Hepatocyte (in vitro differentiated cells): ENCODE measurements at regions not wholly inside any gene's neighbourhood (a gene's known extent, or its start where the extent isn't known, plus 50 kb on each side); places are given as distances from the start of the nearest gene placed in this dataset.
A peak's percentile ranks its signal among the peaks of the same experiment; 100 is the strongest.

Experiments used
- DNase-seq: peaks from one replicate; pipeline ENCODE4 v3.0.0-alpha.2; 2016; ENCODE audit warnings: low spot score
- H2AFZ ChIP-seq: fragments of 200-600 bp; sonication (generic); 2 replicates; pipeline ENCODE4 v1.6.0; 2016; ENCODE audit warnings: antibody characterized with exemption, mild to moderate bottlenecking
- H3K27ac ChIP-seq: fragments of 200-600 bp; sonication (generic); 2 replicates; pipeline ENCODE4 v1.5.1; 2016; ENCODE audit warnings: mild to moderate bottlenecking
- H3K27me3 ChIP-seq: fragments of 200-600 bp; sonication (generic); 2 replicates; pipeline ENCODE4 v1.6.1; 2016
- H3K36me3 ChIP-seq: fragments of 200-600 bp; sonication (generic); replicated peaks from 2 replicates; pipeline ENCODE4 v1.5.1; 2016; ENCODE audit warnings: low read depth; ENCODE audit not compliant: insufficient read depth
- H3K4me1 ChIP-seq: fragments of 200-600 bp; sonication (generic); 2 replicates; pipeline ENCODE4 v1.5.1; 2016; ENCODE audit warnings: mild to moderate bottlenecking, moderate library complexity; ENCODE audit not compliant: insufficient read depth
- H3K4me2 ChIP-seq: fragments of 200-600 bp; sonication (generic); 2 replicates; pipeline ENCODE4 v1.6.0; 2016
- H3K4me3 ChIP-seq: fragments of 200-600 bp; sonication (generic); 2 replicates; pipeline ENCODE4 v1.5.1; 2016; ENCODE audit warnings: mild to moderate bottlenecking
- H3K79me2 ChIP-seq: fragments of 200-600 bp; sonication (generic); 2 replicates; pipeline ENCODE4 v1.6.0; 2017; ENCODE audit warnings: mild to moderate bottlenecking
- H3K9me2 ChIP-seq: fragments of 200-600 bp; sonication (generic); replicated peaks from 2 replicates; pipeline ENCODE4 v1.6.0; 2017; ENCODE audit warnings: mild to moderate bottlenecking; ENCODE audit not compliant: insufficient read depth
- H3K9me3 ChIP-seq: fragments of 200-600 bp; sonication (generic); 2 replicates; pipeline ENCODE4 v1.5.1; 2016; ENCODE audit warnings: low read depth, mild to moderate bottlenecking
- H4K20me1 ChIP-seq: fragments of 200-600 bp; sonication (generic); 2 replicates; pipeline ENCODE4 v1.6.0; 2016; ENCODE audit warnings: mild to moderate bottlenecking; ENCODE audit not compliant: insufficient read depth, poor library complexity, severe bottlenecking
- CTCF ChIP-seq: fragments of 200-600 bp; sonication (generic); IDR thresholded peaks from 2 replicates; pipeline ENCODE4 v1.5.1; 2016; ENCODE audit warnings: antibody characterized with exemption, mild to moderate bottlenecking; ENCODE audit not compliant: poor library complexity
- EZH2 ChIP-seq: fragments of 200-600 bp; sonication (generic); IDR thresholded peaks from 2 replicates; pipeline ENCODE4 v1.6.1; 2016; ENCODE audit warnings: antibody characterized with exemption, mild to moderate bottlenecking, borderline replicate concordance
- EZH2phosphoT487 ChIP-seq: fragments of 200-600 bp; sonication (generic); IDR thresholded peaks from one replicate; pipeline ENCODE4 v1.6.1; 2018; ENCODE audit warnings: antibody characterized with exemption, mild to moderate bottlenecking, low read depth, moderate library complexity; ENCODE audit not compliant: unreplicated experiment, severe bottlenecking
- whole genome bisulfite sequencing: methylation state at CpG from one replicate; pipeline ENCODE4 v1.1.6; 2016; ENCODE audit warnings: low lambda C conversion rate; ENCODE audit errors: missing lambda C conversion rate; 5-methylcytosine and 5-hydroxymethylcytosine counted together

GRCh38 chr6:40753048-40753447 lies 165.9 kb upstream of the LRFN2 start:
- TF ChIP-seq CTCF, result no peak
- no peak for TF ChIP-seq EZH2
- no peak for TF ChIP-seq EZH2phosphoT487
- H3K27ac ChIP-seq, result no peak overlapping the region
- no peaks in the 10 kb centered on the region for H4K20me1 ChIP-seq
- H3K79me2 ChIP-seq, result no peaks in the 10 kb centered on the region
- no peak for DNase-seq
- no peaks in the 10 kb centered on the region for H3K9me3 ChIP-seq
- H3K4me2 ChIP-seq, result no peak overlapping the region
- no peak overlapping the region for H2AFZ ChIP-seq
- H3K36me3 ChIP-seq, result no peaks in the 10 kb centered on the region
- no peak overlapping the region for H3K4me3 ChIP-seq
- no peaks in the 10 kb centered on the region for H3K9me2 ChIP-seq
- WGBS, result 91% methylated on average over 3 of the region's 3 CpGs
- peaks cover 5% of the 10 kb centered on the region for H3K4me1 ChIP-seq
- peaks cover 6% of the 10 kb centered on the region for H3K27me3 ChIP-seq

DNA sequence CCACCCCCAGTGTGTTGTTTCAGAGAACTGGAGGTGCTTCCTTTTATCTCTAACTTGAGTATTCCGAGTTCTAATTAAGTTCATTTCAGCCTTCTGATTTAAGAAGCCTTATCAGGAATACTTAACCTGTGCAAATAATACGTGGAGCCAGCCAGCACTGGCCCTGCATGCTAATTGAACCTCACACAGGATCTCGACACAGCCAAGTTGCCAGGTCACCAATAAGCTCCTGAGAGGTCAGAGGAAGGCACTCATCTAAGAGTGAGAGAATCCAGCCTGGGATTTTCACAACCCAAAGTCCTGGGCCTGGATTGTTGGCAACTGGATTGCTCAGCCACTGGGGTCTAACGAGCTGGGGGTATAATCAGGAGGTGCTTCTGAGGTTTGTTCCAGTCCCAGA lies 157.7 kb upstream of the LRFN2 start:
- Histone ChIP-seq H3K4me3 (no peak overlapping the region), H3K9me2 (no peaks in the 10 kb centered on the region), H3K36me3 (no peaks in the 10 kb centered on the region), H3K79me2 (no peaks in the 10 kb centered on the region), H3K4me1 (peaks cover 14% of the 10 kb centered on the region), H3K27me3 (no peaks in the 10 kb centered on the region), H3K4me2 (no peak overlapping the region), H2AFZ (no peak overlapping the region), H3K9me3 (no peaks in the 10 kb centered on the region), H4K20me1 (no peaks in the 10 kb centered on the region), H3K27ac (peak overlapping the region; percentile 35)
- DNase-seq, result no peak
- 35% methylated on average over 4 of the region's 4 CpGs for WGBS
- TF ChIP-seq EZH2 (no peak), CTCF (no peak), EZH2phosphoT487 (no peak)

DNA sequence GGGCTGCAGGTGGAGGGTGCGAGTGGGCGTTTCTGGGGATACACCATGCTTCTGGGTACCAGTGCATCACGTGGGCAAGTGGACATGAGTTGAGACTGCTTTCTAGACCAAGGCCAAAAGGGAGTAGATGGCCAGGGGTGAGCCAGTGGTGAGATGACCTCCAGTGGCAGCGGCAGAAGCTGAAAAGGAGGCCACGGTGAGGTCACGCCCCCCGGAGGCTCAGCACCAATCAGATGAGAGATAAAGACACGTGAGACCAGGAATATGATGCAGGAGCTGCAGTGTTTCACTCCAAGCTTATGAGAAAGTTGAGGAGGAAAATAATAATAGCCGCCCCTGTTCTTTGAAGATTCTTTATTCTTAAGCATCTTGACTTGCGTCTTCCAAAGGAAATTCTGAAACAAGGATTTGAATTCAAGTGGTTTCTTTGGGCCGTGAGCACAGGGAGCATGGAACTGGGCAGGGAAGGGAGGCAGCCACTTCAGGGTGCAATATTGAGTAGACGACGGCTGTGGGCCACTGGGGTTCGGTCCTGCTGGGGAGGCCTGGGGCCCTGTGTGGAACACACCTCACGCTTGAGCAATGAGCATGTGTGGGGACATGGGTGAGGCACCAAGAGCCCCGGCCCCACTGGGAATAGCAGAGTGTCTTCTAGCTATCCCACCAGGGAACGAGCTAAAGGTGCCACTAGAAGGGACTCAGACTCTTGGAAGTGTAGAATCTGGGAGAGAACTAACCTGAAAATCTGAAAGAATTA lies 156.7 kb upstream of the LRFN2 start:
- Histone ChIP-seq H2AFZ (no peak overlapping the region), H3K9me3 (no peaks in the 10 kb centered on the region), H3K27me3 (no peaks in the 10 kb centered on the region), H3K36me3 (no peaks in the 10 kb centered on the region), H3K79me2 (no peaks in the 10 kb centered on the region), H3K4me2 (no peak overlapping the region), H3K27ac (peak overlapping the region; percentile 35), H3K9me2 (no peaks in the 10 kb centered on the region), H4K20me1 (no peaks in the 10 kb centered on the region), H3K4me1 (peaks cover 14% of the 10 kb centered on the region), H3K4me3 (no peak overlapping the region)
- TF ChIP-seq EZH2, result no peak
- TF ChIP-seq CTCF, result no peak
- TF ChIP-seq EZH2phosphoT487, result no peak
- WGBS, result 86% methylated on average over 17 of the region's 17 CpGs
- no peak for DNase-seq

DNA sequence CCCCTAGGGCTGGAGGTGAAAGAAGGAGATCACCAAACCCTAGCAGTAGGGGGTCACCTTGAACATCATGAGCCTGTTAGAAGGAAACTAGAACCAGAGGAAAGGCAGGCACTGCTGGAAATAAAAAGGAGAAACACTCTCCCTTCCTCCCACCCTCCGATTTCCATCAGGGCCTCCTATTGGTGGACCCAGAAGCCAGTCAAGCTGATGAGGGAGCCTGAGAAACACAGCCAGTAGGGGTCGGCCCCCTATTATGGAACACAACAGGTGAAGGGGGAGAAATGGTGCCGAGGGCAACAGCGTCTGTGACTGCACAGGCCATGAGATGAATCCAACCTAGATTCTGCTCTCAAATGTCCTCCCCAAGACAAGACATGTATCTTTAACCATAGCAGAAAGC lies 156.1 kb upstream of the LRFN2 start:
- Histone ChIP-seq H3K4me3 (no peak overlapping the region), H3K9me3 (no peaks in the 10 kb centered on the region), H3K4me2 (no peak overlapping the region), H3K27me3 (no peaks in the 10 kb centered on the region), H4K20me1 (no peaks in the 10 kb centered on the region), H3K9me2 (no peaks in the 10 kb centered on the region), H3K4me1 (peaks cover 14% of the 10 kb centered on the region), H3K36me3 (no peaks in the 10 kb centered on the region), H3K27ac (no peak overlapping the region), H3K79me2 (no peaks in the 10 kb centered on the region), H2AFZ (no peak overlapping the region)
- TF ChIP-seq EZH2phosphoT487, result no peak
- TF ChIP-seq CTCF, result no peak
- TF ChIP-seq EZH2, result no peak
- 73% methylated on average over 4 of the region's 4 CpGs for WGBS
- no peak for DNase-seq
